B cell (primary cell): ENCODE measurements at regions not wholly inside any gene's neighbourhood (a gene's known extent, or its start where the extent isn't known, plus 50 kb on each side); places are given as distances from the start of the nearest gene placed in this dataset.

Source experiments
- CTCF ChIP-seq: fragments of 200-600 bp; IDR thresholded peaks from one replicate; pipeline ENCODE4 v1.8.0; 2022; ENCODE audit warnings: antibody characterized with exemption, mild to moderate bottlenecking
- EZH2 ChIP-seq: IDR thresholded peaks from 2 replicates; pipeline ENCODE4 v1.6.1; 2012; ENCODE audit warnings: borderline replicate concordance, low read depth, mild to moderate bottlenecking, moderate library complexity, low read length; ENCODE audit not compliant: insufficient read depth, poor library complexity, severe bottlenecking

GRCh38 chr3:56932866-56933265 is 127.6 kb upstream of the SPATA12 start:
- TF ChIP-seq CTCF (no peak), EZH2 (no peak)
